ENCODE measurements at regions not wholly inside any gene's neighbourhood (a gene's known extent, or its start where the extent isn't known, plus 50 kb on each side); places are given as distances from the start of the nearest gene placed in this dataset.

DNA sequence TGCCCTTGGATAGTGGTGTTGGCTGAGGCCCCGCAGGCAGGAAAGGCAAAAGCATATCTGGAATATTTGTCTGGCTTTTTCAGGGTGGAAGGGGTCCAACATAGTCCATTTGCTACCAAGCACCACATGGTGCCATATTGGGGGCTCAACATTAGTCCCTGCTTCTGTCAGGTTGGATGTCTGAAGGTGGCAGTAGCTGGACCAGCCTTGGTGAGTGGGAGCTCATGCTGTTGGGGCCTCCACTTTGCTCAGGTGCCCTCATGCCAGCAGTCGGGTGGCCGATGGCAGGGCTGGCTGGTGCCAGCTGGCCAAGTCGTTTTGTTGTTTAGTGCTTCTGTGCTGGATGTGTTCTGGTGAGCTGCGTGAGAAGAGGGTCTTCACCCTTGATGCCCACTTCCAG is 135.3 kb downstream of the PAPOLA start:
- no peak for DNase-seq (ENCODE audit: low read depth)
- TF ChIP-seq, protein P1, sequence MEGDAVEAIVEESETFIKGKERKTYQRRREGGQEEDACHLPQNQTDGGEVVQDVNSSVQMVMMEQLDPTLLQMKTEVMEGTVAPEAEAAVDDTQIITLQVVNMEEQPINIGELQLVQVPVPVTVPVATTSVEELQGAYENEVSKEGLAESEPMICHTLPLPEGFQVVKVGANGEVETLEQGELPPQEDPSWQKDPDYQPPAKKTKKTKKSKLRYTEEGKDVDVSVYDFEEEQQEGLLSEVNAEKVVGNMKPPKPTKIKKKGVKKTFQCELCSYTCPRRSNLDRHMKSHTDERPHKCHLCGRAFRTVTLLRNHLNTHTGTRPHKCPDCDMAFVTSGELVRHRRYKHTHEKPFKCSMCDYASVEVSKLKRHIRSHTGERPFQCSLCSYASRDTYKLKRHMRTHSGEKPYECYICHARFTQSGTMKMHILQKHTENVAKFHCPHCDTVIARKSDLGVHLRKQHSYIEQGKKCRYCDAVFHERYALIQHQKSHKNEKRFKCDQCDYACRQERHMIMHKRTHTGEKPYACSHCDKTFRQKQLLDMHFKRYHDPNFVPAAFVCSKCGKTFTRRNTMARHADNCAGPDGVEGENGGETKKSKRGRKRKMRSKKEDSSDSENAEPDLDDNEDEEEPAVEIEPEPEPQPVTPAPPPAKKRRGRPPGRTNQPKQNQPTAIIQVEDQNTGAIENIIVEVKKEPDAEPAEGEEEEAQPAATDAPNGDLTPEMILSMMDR (IDR thresholded peaks at IDR 0.05; ENCODE audit: low read depth, low read length, missing control alignments): no peak

DNA sequence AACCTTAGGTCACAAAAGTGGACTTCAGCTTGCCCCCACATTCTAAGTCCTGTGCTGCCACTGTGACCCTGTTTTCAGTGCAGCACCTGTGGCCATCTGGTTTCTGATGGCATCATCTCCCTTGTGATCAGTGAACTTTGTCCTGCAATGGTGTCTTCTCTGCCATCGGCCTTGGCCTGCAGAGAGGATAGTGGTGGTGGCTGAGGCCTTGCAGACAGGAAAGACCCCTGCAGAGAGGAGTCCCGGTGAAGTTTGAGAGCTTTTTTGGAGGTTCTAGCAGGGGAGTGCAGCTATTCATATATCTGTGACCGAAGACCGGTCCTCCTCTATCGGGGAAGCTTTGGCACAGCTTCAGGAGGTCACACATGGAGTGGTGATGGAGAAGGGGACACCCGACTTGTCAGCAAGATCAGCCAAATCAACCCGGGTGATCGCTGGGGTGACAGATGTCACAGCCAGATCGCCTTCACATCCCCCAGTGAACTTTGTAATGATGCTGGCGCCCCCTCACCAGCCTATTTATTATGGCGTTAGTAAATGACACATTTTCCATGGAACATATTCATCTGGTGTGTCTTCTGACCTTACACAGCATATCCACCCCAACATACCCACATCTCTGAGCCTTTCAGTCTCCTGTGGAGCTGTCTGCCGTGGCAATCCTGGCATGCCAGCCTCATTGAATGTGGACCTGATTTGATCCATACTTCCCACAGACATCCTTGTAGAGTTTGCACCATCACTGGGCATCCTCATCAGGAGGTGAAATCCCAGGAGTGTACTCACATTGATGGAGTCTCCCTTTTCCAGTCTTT is 136.1 kb downstream of the PAPOLA start:
- TF ChIP-seq, protein P1 (IDR thresholded peaks at IDR 0.05; ENCODE audit: low read depth, low read length, missing control alignments): no peak
- DNase-seq (ENCODE audit: low read depth): no peak
- H3K4me3 ChIP-seq (ENCODE audit: low read depth, low read length): no peak overlapping the region

More for the DNA sequence above, 135.3 kb downstream of the PAPOLA start:
- no peak overlapping the region for H3K4me3 ChIP-seq (ENCODE audit: low read depth, low read length)

DNA sequence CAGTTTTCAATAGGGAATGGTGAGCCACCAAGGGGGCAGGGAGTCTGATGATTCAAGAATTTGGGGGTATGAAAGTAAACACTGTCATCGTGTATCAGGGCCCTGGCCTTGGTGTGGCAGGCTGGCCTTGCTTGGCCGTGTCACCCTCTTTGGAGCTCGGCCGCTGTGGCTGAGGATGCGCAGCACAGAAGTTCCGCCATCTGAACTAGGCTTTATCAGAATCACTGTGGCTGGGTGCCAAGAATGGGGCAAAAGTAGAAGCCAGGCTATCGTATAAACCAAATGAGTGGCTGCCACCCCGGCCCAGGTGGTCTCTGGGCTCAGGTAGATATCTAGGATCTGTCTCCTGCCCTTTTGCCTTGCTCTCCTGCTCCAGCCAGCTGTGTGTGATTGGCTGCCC is 137.4 kb downstream of the PAPOLA start:
- TF ChIP-seq, protein P1 (IDR thresholded peaks at IDR 0.05; ENCODE audit: low read depth, low read length, missing control alignments): no peak
- DNase-seq (ENCODE audit: low read depth): no peak
- no peak overlapping the region for H3K4me3 ChIP-seq (ENCODE audit: low read depth, low read length)

DNA sequence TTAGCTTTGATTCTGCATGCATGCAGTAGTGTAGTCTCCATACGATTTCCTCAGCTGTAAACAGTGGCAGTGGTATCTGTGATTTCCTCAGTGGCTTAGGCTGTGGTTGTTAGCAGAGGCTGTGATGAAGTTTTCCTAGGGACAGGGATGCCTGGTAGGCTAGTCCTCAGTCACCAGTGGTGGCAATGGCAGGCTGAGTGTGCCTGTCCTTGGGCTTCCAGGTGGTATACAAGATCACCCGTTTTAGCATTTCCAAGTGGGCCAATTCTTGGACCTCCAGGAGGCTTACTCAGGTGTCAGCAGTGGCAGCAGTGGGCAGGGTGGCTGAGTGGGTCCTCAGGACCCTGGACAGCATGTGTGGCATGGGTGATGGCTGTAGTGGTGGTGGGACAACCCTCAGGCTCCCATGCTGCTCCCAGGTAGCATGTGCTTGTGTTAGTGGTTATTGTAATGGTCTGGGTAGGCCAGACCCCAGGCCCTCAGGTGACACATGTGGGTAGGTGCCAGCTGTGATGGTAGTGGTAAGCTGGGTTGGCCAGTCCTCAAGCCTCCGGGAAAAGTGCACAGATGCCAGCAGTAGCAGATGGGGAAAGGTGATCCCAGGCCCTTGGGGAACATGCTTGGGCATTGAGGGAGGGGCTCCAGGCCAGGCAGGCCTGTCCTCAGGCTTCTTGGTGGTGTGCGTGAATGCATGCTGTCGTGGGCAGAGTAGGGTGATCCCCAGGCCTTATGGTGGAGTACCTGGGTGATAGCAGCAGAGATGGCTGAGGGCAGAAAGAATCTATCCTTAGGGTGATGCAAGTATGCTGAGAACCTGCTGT is 146.5 kb downstream of the PAPOLA start:
- TF ChIP-seq, protein P1 (IDR thresholded peaks at IDR 0.05; ENCODE audit: low read depth, low read length, missing control alignments): no peak
- no peak for DNase-seq (ENCODE audit: low read depth)
- H3K4me3 ChIP-seq (ENCODE audit: low read depth, low read length): no peak overlapping the region

DNA sequence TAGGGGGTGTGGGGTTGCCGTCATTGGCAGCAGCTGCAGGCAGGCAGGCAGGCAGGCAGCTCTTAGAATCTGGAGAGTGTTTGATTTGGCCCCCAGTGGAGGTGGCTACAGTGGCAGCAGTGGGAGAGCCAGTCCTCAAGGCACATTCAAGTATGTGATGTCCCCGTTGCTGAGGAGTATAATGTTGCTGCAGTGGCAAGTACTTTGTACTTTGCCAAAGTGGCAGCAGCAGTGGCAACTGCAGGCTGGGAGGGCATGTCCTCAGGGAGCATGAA is 147.1 kb downstream of the PAPOLA start:
- no peak overlapping the region for H3K4me3 ChIP-seq (ENCODE audit: low read depth, low read length)
- no peak for DNase-seq (ENCODE audit: low read depth)
- TF ChIP-seq, protein P1 (IDR thresholded peaks at IDR 0.05; ENCODE audit: low read depth, low read length, missing control alignments): no peak

DNA sequence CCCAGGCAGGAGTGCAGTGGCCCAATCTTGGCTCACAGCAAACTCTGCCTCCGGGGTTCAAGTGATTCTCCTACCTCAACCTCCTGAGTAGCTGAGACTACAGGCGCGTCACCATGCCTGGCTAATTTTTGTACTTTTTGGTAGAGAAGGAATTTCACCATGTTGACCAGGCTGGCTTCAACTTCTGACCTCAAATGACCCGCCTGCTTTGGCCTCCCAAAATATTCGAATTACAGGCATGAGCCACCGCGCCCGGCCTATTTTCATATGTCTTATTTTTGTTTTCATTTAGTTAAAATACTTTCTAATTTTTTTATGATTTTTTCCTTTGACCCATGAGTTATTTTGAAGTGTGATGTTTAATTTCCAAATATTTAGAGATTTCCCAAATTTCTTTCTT is 143.6 kb upstream of the VRK1 start:
- TF ChIP-seq, protein P1 (IDR thresholded peaks at IDR 0.05; ENCODE audit: low read depth, low read length, missing control alignments): no peak
- no peak overlapping the region for H3K4me3 ChIP-seq (ENCODE audit: low read depth, low read length)
- no peak for DNase-seq (ENCODE audit: low read depth)
